ENCODE measurements at regions not wholly inside any gene's neighbourhood (a gene's known extent, or its start where the extent isn't known, plus 50 kb on each side); places are given as distances from the start of the nearest gene placed in this dataset.

- no peak for TF ChIP-seq CTCF (IDR thresholded peaks at IDR 0.05)
- TF ChIP-seq EP300 (IDR thresholded peaks at IDR 0.05) = no peak
- TF ChIP-seq POLR2A (IDR thresholded peaks at IDR 0.05) = no peak
- no peak for TF ChIP-seq POLR2AphosphoS5 (IDR thresholded peaks at IDR 0.05)
Measured at GRCh38 chr19:31908080-31908479, 437.3 kb upstream of the ZNF507 start.

All from gastroesophageal sphincter (tissue), 3 donors.